Naive thymus-derived CD8-positive, alpha-beta T cell (primary cell): ENCODE measurements at regions not wholly inside any gene's neighbourhood (a gene's known extent, or its start where the extent isn't known, plus 50 kb on each side); places are given as distances from the start of the nearest gene placed in this dataset.

Experiments
- ATAC-seq, 2 donors: fragments of 150-1000 bp; cut with Tn5 transposase in 1 of 2; sonication (Bioruptor Pico), chemical (Tn5 transposase) in 1 of 2; 1 replicate in 1 of 2; 2 replicates in 1 of 2; pipeline ENCODE4 v1.10.0; 2021; ENCODE audit warnings: mild to moderate bottlenecking in 2 of 2, moderate library complexity in 2 of 2
- POLR2A ChIA-PET: fragments of 350-600 bp; sonication (Branson Sonifier 250); formaldehyde crosslinking; loops from one replicate; lab custom pipeline; 2021; ENCODE audit warnings: antibody characterized with exemption; lab: Charles Lee
- DNase-seq, 10 donors: peaks; one replicate each; pipeline versions ENCODE4 v3.0.0 to v3.0.0-alpha.2; 2020 to 2022
- H3K27ac Mint-ChIP-seq, 10 donors: one replicate each; pipeline ENCODE4 v1.8.0; 2020 to 2022; ENCODE audit warnings: mild to moderate bottlenecking in 10 of 10, mixed read lengths in 10 of 10, moderate library complexity in 4 of 10, inconsistent platforms in 1 of 10
- H3K27me3 Mint-ChIP-seq, 5 donors: one replicate each; pipeline ENCODE4 v1.8.0; 2021 to 2022; ENCODE audit warnings: mixed read lengths in 5 of 5
- H3K36me3 Mint-ChIP-seq, 3 donors: one replicate each; pipeline ENCODE4 v1.8.0; 2020 to 2022; ENCODE audit warnings: mixed read lengths in 3 of 3, mild to moderate bottlenecking in 2 of 3, inconsistent platforms in 1 of 3
- H3K4me1 Mint-ChIP-seq, 4 donors: one replicate each; pipeline ENCODE4 v1.8.0; 2021 to 2022; ENCODE audit warnings: mixed read lengths in 4 of 4
- H3K4me3 Mint-ChIP-seq, 10 donors: one replicate each; pipeline ENCODE4 v1.8.0; 2020 to 2022; ENCODE audit warnings: mild to moderate bottlenecking in 10 of 10, mixed read lengths in 10 of 10, moderate library complexity in 6 of 10, inconsistent platforms in 1 of 10
- H3K9me3 Mint-ChIP-seq, 9 donors: one replicate each; pipeline ENCODE4 v1.8.0; 2020 to 2022; ENCODE audit warnings: mixed read lengths in 9 of 9, mild to moderate bottlenecking in 3 of 9, inconsistent platforms in 1 of 9, moderate library complexity in 1 of 9

- Mint-ChIP-seq H3K4me3 (no peak overlapping the region), H3K9me3 (peaks cover 0 to 9% (median 0%) of the 10 kb centered on the region in 9 donors), H3K36me3 (peaks cover 0 to 4% (median 0%) of the 10 kb centered on the region in 3 donors), H3K27me3 (peaks cover 4 to 20% (median 6%) of the 10 kb centered on the region in 5 donors), H3K4me1 (no peaks in the 10 kb centered on the region), H3K27ac (no peak overlapping the region)
- no peak for DNase-seq
- POLR2A ChIA-PET = no interaction called here
- no peak for ATAC-seq
Observed at GRCh38 chr12:94732367-94732990, 82.1 kb upstream of the TMCC3 start.

- no peak overlapping the region for H3K4me3 Mint-ChIP-seq
- H3K27me3 Mint-ChIP-seq = peaks cover 4 to 26% (median 8%) of the 10 kb centered on the region in 5 donors
- no peak for ATAC-seq
- peaks cover 0 to 9% (median 2%) of the 10 kb centered on the region in 9 donors for H3K9me3 Mint-ChIP-seq
- peak overlapping the region in 1 of 10 donors; percentile 16 for H3K27ac Mint-ChIP-seq
- POLR2A ChIA-PET = no interaction called here
- DNase-seq = no peak
- peaks cover 0 to 2% (median 0%) of the 10 kb centered on the region in 4 donors for H3K4me1 Mint-ChIP-seq
- H3K36me3 Mint-ChIP-seq = peaks cover 0 to 4% (median 0%) of the 10 kb centered on the region in 3 donors
Observed at GRCh38 chr12:94731733-94732360, 81.5 kb upstream of the TMCC3 start.

- no peak overlapping the region for H3K27ac Mint-ChIP-seq
- ATAC-seq (no peak), DNase-seq (no peak)
- H3K4me1 Mint-ChIP-seq = peaks cover 0 to 2% (median 0%) of the 10 kb centered on the region in 4 donors
- peaks cover 4 to 29% (median 8%) of the 10 kb centered on the region in 5 donors for H3K27me3 Mint-ChIP-seq
- peaks cover 0 to 4% (median 0%) of the 10 kb centered on the region in 3 donors for H3K36me3 Mint-ChIP-seq
- POLR2A ChIA-PET = no interaction called here
- no peak overlapping the region for H3K4me3 Mint-ChIP-seq
- peaks cover 0 to 9% (median 2%) of the 10 kb centered on the region in 9 donors for H3K9me3 Mint-ChIP-seq
Observed at GRCh38 chr12:94730847-94731246, 80.5 kb upstream of the TMCC3 start.

GRCh38 chr12:94726236-94726835 is 76.0 kb upstream of the TMCC3 start:
- peaks cover 0 to 9% (median 2%) of the 10 kb centered on the region in 9 donors for H3K9me3 Mint-ChIP-seq
- H3K27ac Mint-ChIP-seq = no peak overlapping the region
- POLR2A ChIA-PET = no interaction called here
- no peak overlapping the region for H3K4me3 Mint-ChIP-seq
- H3K36me3 Mint-ChIP-seq = peaks cover 0 to 4% (median 0%) of the 10 kb centered on the region in 3 donors
- peaks cover 2 to 15% (median 6%) of the 10 kb centered on the region in 5 donors for H3K27me3 Mint-ChIP-seq
- peaks cover 0 to 13% (median under 1%) of the 10 kb centered on the region in 4 donors for H3K4me1 Mint-ChIP-seq
- no peak for DNase-seq
- no peak for ATAC-seq

GRCh38 chr12:94725375-94726168 is 75.2 kb upstream of the TMCC3 start:
- H3K4me3 Mint-ChIP-seq = no peak overlapping the region
- no peak overlapping the region for H3K27ac Mint-ChIP-seq
- ATAC-seq (no peak), DNase-seq (no peak)
- POLR2A ChIA-PET = no interaction called here
- H3K9me3 Mint-ChIP-seq = peaks cover 0 to 9% (median 2%) of the 10 kb centered on the region in 9 donors
- peaks cover 0 to 4% (median 0%) of the 10 kb centered on the region in 3 donors for H3K36me3 Mint-ChIP-seq
- peaks cover 2 to 15% (median 6%) of the 10 kb centered on the region in 5 donors for H3K27me3 Mint-ChIP-seq
- peaks cover 0 to 17% (median under 1%) of the 10 kb centered on the region in 4 donors for H3K4me1 Mint-ChIP-seq

GRCh38 chr12:94722664-94723063 is 72.3 kb upstream of the TMCC3 start:
- POLR2A ChIA-PET = no interaction called here
- H3K27me3 Mint-ChIP-seq = peaks cover 2 to 11% (median 4%) of the 10 kb centered on the region in 5 donors
- H3K9me3 Mint-ChIP-seq = peaks cover 0 to 6% (median 0%) of the 10 kb centered on the region in 9 donors
- no peak for DNase-seq
- ATAC-seq = no peak
- H3K4me3 Mint-ChIP-seq = no peak overlapping the region
- peaks cover 0 to 17% (median under 1%) of the 10 kb centered on the region in 4 donors for H3K4me1 Mint-ChIP-seq
- H3K27ac Mint-ChIP-seq = no peak overlapping the region
- no peaks in the 10 kb centered on the region for H3K36me3 Mint-ChIP-seq

GRCh38 chr12:94721173-94721572 is 70.8 kb upstream of the TMCC3 start:
- peaks cover 0 to 2% (median 0%) of the 10 kb centered on the region in 5 donors for H3K27me3 Mint-ChIP-seq
- no peak overlapping the region for H3K4me3 Mint-ChIP-seq
- peaks cover 0 to 17% (median 0%) of the 10 kb centered on the region in 4 donors for H3K4me1 Mint-ChIP-seq
- ATAC-seq (no peak), DNase-seq (no peak)
- no peak overlapping the region for H3K27ac Mint-ChIP-seq
- POLR2A ChIA-PET = no interaction called here
- H3K36me3 Mint-ChIP-seq = no peaks in the 10 kb centered on the region
- no peaks in the 10 kb centered on the region for H3K9me3 Mint-ChIP-seq

GRCh38 chr12:94718114-94718513 is 67.8 kb upstream of the TMCC3 start:
- no peaks in the 10 kb centered on the region for H3K36me3 Mint-ChIP-seq
- H3K4me3 Mint-ChIP-seq = no peak overlapping the region
- no peak for ATAC-seq
- no peak for DNase-seq
- peaks cover 0 to 14% (median 0%) of the 10 kb centered on the region in 4 donors for H3K4me1 Mint-ChIP-seq
- H3K27ac Mint-ChIP-seq = no peak overlapping the region
- peaks cover 0 to 2% (median under 1%) of the 10 kb centered on the region in 5 donors for H3K27me3 Mint-ChIP-seq
- POLR2A ChIA-PET = no interaction called here
- no peaks in the 10 kb centered on the region for H3K9me3 Mint-ChIP-seq

GRCh38 chr12:94717656-94718055 is 67.3 kb upstream of the TMCC3 start:
- Mint-ChIP-seq H3K9me3 (no peaks in the 10 kb centered on the region), H3K4me3 (no peak overlapping the region), H3K27me3 (peaks cover 0 to 2% (median 1%) of the 10 kb centered on the region in 5 donors), H3K27ac (no peak overlapping the region), H3K36me3 (no peaks in the 10 kb centered on the region), H3K4me1 (peaks cover 0 to 11% (median 0%) of the 10 kb centered on the region in 4 donors)
- POLR2A ChIA-PET = no interaction called here
- DNase-seq (no peak), ATAC-seq (no peak)

- H3K27me3 Mint-ChIP-seq = peaks cover 0 to 2% (median 1%) of the 10 kb centered on the region in 5 donors
Observed at GRCh38 chr12:94717108-94717507, 66.8 kb upstream of the TMCC3 start.

GRCh38 chr12:94716339-94716738 is 66.0 kb upstream of the TMCC3 start:
- no peaks in the 10 kb centered on the region for H3K9me3 Mint-ChIP-seq
- H3K4me3 Mint-ChIP-seq = no peak overlapping the region
- no peaks in the 10 kb centered on the region for H3K36me3 Mint-ChIP-seq
- no peak for ATAC-seq
- peaks cover 0 to 4% (median 0%) of the 10 kb centered on the region in 4 donors for H3K4me1 Mint-ChIP-seq
- POLR2A ChIA-PET = no interaction called here
- H3K27ac Mint-ChIP-seq = no peak overlapping the region
- DNase-seq = no peak
- peaks cover 0 to 2% (median 1%) of the 10 kb centered on the region in 5 donors for H3K27me3 Mint-ChIP-seq

More at GRCh38 chr12:94717108-94717507, 66.8 kb upstream of the TMCC3 start:
- ATAC-seq = no peak
- Mint-ChIP-seq H3K9me3 (no peaks in the 10 kb centered on the region), H3K4me1 (peaks cover 0 to 10% (median 0%) of the 10 kb centered on the region in 4 donors), H3K36me3 (no peaks in the 10 kb centered on the region), H3K4me3 (no peak overlapping the region), H3K27ac (no peak overlapping the region)
- no peak for DNase-seq
- POLR2A ChIA-PET = no interaction called here

- ATAC-seq = no peak
- Mint-ChIP-seq H3K9me3 (no peaks in the 10 kb centered on the region), H3K36me3 (no peaks in the 10 kb centered on the region), H3K27me3 (peaks cover 0 to 2% (median 1%) of the 10 kb centered on the region in 5 donors), H3K27ac (no peak overlapping the region), H3K4me3 (no peak overlapping the region), H3K4me1 (no peaks in the 10 kb centered on the region)
- DNase-seq = no peak
- POLR2A ChIA-PET = interaction anchor here (0.6 kb wide), 1 partner anchor 48 kb away, joined by 3 read pairs; no protein-coding TSS in a partner anchor
Observed at GRCh38 chr12:94714378-94715114, 64.2 kb upstream of the TMCC3 start.
